Lower leg skin (tissue), 3 donors: ENCODE measurements at regions not wholly inside any gene's neighbourhood (a gene's known extent, or its start where the extent isn't known, plus 50 kb on each side); places are given as distances from the start of the nearest gene placed in this dataset.

Source experiments
- POLR2A ChIP-seq, 2 donors: fragments of 450-650 bp; IDR thresholded peaks; one replicate each; pipeline ENCODE4 v1.6.1; 2016 to 2017; ENCODE audit warnings: antibody characterized with exemption in 2 of 2, mild to moderate bottlenecking in 1 of 2, moderate library complexity in 1 of 2
- TF ChIP-seq, protein P1 (sequence below), 3 donors: fragments of 450-650 bp; IDR thresholded peaks; one replicate each; pipeline ENCODE4 v1.5.1; 2016; ENCODE audit warnings: antibody characterized with exemption in 3 of 3, mild to moderate bottlenecking in 3 of 3, moderate library complexity in 2 of 3

DNA sequence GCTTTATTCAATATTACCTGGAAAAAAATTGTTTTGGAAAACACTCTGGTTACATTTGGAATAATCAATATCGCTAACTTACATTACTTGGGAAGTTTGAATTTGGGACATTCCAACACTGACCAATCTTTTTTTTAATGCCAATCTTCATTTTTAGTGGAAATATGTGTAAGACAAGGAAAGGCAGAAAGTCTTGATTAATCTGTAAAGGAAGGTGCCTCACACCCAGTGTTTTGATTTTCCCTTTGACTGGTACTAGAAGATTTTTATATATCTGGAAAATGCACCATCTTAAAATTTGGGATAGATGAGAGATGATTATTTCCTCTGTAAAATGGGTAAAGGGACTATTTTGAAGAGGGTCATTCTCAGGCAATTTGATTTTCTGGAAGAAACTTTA, 879.2 kb upstream of the ZEB2 start:
- TF ChIP-seq, protein P1, sequence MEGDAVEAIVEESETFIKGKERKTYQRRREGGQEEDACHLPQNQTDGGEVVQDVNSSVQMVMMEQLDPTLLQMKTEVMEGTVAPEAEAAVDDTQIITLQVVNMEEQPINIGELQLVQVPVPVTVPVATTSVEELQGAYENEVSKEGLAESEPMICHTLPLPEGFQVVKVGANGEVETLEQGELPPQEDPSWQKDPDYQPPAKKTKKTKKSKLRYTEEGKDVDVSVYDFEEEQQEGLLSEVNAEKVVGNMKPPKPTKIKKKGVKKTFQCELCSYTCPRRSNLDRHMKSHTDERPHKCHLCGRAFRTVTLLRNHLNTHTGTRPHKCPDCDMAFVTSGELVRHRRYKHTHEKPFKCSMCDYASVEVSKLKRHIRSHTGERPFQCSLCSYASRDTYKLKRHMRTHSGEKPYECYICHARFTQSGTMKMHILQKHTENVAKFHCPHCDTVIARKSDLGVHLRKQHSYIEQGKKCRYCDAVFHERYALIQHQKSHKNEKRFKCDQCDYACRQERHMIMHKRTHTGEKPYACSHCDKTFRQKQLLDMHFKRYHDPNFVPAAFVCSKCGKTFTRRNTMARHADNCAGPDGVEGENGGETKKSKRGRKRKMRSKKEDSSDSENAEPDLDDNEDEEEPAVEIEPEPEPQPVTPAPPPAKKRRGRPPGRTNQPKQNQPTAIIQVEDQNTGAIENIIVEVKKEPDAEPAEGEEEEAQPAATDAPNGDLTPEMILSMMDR (IDR thresholded peaks at IDR 0.05), result no peak
- TF ChIP-seq POLR2A (IDR thresholded peaks at IDR 0.05), result no peak
